Caki2 (cell line): ENCODE measurements at regions not wholly inside any gene's neighbourhood (a gene's known extent, or its start where the extent isn't known, plus 50 kb on each side); places are given as distances from the start of the nearest gene placed in this dataset.
"Not testable (repeated sequence)": the region's sequence is repeated elsewhere in the genome, so short reads cannot be mapped to it uniquely, and the experiment has no call there.

ENCODE experiments used
- DNase-seq: peaks from one replicate; pipeline ENCODE4 v3.0.0-alpha.2; 2015; ENCODE audit warnings: low read depth
- in situ Hi-C: cut with HindIII; loops from 2 replicates; pipeline ENCODE4 v1.10.0; 2016; ENCODE audit warnings: low sequenced_read_pairs, low pct_unique_long_range_greater_than_20kb, mixed read lengths

GRCh38 chr7:104956753-104957450, 57.1 kb upstream of the KMT2E start:
- in situ Hi-C loops: no loop called here

GRCh38 chr7:104958371-104958865, 55.6 kb upstream of the KMT2E start:
- in situ Hi-C loops: no loop called here
- DNase-seq: no peak

More at GRCh38 chr7:104956753-104957450, 57.1 kb upstream of the KMT2E start:
- peak; percentile 37 for DNase-seq

GRCh38 chr7:104959483-104959882, 54.5 kb upstream of the KMT2E start:
- in situ Hi-C loops, DNase-seq: not testable (repeated sequence)

- DNase-seq: no peak
- in situ Hi-C loops: no loop called here
Observed at GRCh38 chr7:104960741-104961448, 53.1 kb upstream of the KMT2E start.

GRCh38 chr7:104961821-104962220, 52.2 kb upstream of the KMT2E start:
- DNase-seq: no peak
- in situ Hi-C loops: no loop called here

GRCh38 chr7:104962781-104963180, 51.2 kb upstream of the KMT2E start:
- DNase-seq: no peak
- in situ Hi-C loops: no loop called here

- no peak for DNase-seq
- in situ Hi-C loops: no loop called here
Observed at GRCh38 chr7:104963378-104963990, 50.5 kb upstream of the KMT2E start.

- in situ Hi-C loops: no loop called here
Observed at GRCh38 chr7:104963991-104964385, 50.0 kb upstream of the KMT2E start.

More at GRCh38 chr7:104963991-104964385, 50.0 kb upstream of the KMT2E start:
- DNase-seq: no peak
